ENCODE measurements at regions not wholly inside any gene's neighbourhood (a gene's known extent, or its start where the extent isn't known, plus 50 kb on each side); places are given as distances from the start of the nearest gene placed in this dataset.

GRCh38 chr1:209094384-209094783 lies 489.1 kb upstream of the CAMK1G start:
- Histone ChIP-seq H3K27ac (no peak overlapping the region), H3K27me3 (no peaks in the 10 kb centered on the region), H3K4me3 (no peak overlapping the region), H3K4me1 (peaks cover 0 to 10% (median 2%) of the 10 kb centered on the region in 4 donors), H3K36me3 (no peaks in the 10 kb centered on the region), H3K9me3 (no peaks in the 10 kb centered on the region)
- intact Hi-C loops (cut with DNase I; ENCODE audit: low total_unique reads) (no loop called here), in situ Hi-C loops (cut with MboI; ENCODE audit: low pct_ligation_motif_present in 1 of 4, low pct_unique_long_range_greater_than_20kb in 1 of 4, low sequenced_read_pairs in 3 of 4) (no loop called here)
- no peak for DNase-seq
- TF ChIP-seq, protein P1, sequence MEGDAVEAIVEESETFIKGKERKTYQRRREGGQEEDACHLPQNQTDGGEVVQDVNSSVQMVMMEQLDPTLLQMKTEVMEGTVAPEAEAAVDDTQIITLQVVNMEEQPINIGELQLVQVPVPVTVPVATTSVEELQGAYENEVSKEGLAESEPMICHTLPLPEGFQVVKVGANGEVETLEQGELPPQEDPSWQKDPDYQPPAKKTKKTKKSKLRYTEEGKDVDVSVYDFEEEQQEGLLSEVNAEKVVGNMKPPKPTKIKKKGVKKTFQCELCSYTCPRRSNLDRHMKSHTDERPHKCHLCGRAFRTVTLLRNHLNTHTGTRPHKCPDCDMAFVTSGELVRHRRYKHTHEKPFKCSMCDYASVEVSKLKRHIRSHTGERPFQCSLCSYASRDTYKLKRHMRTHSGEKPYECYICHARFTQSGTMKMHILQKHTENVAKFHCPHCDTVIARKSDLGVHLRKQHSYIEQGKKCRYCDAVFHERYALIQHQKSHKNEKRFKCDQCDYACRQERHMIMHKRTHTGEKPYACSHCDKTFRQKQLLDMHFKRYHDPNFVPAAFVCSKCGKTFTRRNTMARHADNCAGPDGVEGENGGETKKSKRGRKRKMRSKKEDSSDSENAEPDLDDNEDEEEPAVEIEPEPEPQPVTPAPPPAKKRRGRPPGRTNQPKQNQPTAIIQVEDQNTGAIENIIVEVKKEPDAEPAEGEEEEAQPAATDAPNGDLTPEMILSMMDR (IDR thresholded peaks at IDR 0.05): no peak
- TF ChIP-seq POLR2AphosphoS5 (IDR thresholded peaks at IDR 0.05) (no peak), POLR2A (IDR thresholded peaks at IDR 0.05) (no peak), EP300 (IDR thresholded peaks at IDR 0.05; ENCODE audit: low read depth) (no peak)

- WGBS, 2 donors (ENCODE audit: low coverage in 1 of 2): 38 to 53% methylated on average over 4 to 9 of the region's 9 CpGs
- H3K27me3 ChIP-seq: no peaks in the 10 kb centered on the region
- H3K9me3 ChIP-seq: no peaks in the 10 kb centered on the region
- H3K27ac ChIP-seq: no peak overlapping the region
- no peak for TF ChIP-seq POLR2AphosphoS5 (IDR thresholded peaks at IDR 0.05)
- TF ChIP-seq, protein P1 (IDR thresholded peaks at IDR 0.05): no peak
- TF ChIP-seq EP300 (IDR thresholded peaks at IDR 0.05; ENCODE audit: low read depth): no peak
- no peak for TF ChIP-seq POLR2A (IDR thresholded peaks at IDR 0.05)
- intact Hi-C loops (cut with DNase I; ENCODE audit: low total_unique reads): no loop called here
- no peak for DNase-seq
- in situ Hi-C loops (cut with MboI; ENCODE audit: low pct_ligation_motif_present in 1 of 4, low pct_unique_long_range_greater_than_20kb in 1 of 4, low sequenced_read_pairs in 3 of 4): no loop called here
- no peaks in the 10 kb centered on the region for H3K36me3 ChIP-seq
- no peak overlapping the region for H3K4me3 ChIP-seq
- H3K4me1 ChIP-seq: peaks cover 0 to 10% (median 2%) of the 10 kb centered on the region in 4 donors
Observed at GRCh38 chr1:209095627-209096595, 487.6 kb upstream of the CAMK1G start.

DNA sequence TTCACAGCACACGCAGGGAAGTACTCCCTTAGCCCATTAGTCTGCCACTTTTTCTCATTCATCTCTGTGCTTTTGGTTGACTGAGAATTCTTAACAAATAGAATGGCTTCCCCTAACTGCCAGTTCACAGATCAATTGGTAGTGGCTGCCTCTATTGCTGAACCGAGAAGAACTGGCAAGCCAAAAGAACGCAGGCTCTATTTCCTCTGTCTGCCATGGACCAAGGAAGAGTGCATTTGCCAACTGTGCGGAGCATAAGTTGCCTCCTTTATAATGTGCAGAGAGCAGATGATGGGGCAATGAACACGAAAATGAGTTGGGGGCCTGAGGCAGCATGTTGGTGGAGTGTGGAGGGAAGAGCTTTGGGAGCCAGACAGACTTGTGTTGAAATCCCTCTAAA lies 483.1 kb upstream of the CAMK1G start:
- 89 to 91% methylated on average over 5 of the region's 5 CpGs for WGBS, 2 donors (ENCODE audit: low coverage in 1 of 2)
- H3K4me1 ChIP-seq: peaks cover 0 to 10% (median 2%) of the 10 kb centered on the region in 4 donors
- H3K4me3 ChIP-seq: no peak overlapping the region
- H3K36me3 ChIP-seq: no peaks in the 10 kb centered on the region
- TF ChIP-seq POLR2A (IDR thresholded peaks at IDR 0.05) (no peak), POLR2AphosphoS5 (IDR thresholded peaks at IDR 0.05) (no peak), EP300 (IDR thresholded peaks at IDR 0.05; ENCODE audit: low read depth) (no peak)
- TF ChIP-seq, protein P1 (IDR thresholded peaks at IDR 0.05): no peak
- no peak overlapping the region for H3K27ac ChIP-seq
- intact Hi-C loops (cut with DNase I; ENCODE audit: low total_unique reads) (no loop called here), in situ Hi-C loops (cut with MboI; ENCODE audit: low pct_ligation_motif_present in 1 of 4, low pct_unique_long_range_greater_than_20kb in 1 of 4, low sequenced_read_pairs in 3 of 4) (no loop called here)
- H3K9me3 ChIP-seq: no peaks in the 10 kb centered on the region
- H3K27me3 ChIP-seq: no peaks in the 10 kb centered on the region
- no peak for DNase-seq

DNA sequence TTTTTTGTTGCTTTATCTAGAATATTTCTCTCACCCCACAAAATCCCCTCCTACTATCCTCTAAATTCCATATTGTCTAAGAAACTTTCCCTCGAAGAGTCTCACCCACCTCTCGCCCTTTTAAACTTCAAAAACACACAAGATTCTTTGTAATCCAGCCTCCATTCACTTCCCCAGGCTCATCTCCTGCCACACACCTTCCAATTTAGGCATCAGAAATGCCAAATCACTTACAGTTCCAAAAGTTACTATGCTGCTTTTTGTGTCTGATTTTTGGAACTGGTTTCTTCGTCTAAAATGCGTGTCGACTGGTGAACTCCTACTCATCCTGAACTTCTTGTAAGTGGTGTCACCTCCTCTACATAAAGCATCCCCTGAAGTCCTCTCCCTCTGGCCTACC lies 482.4 kb upstream of the CAMK1G start:
- in situ Hi-C loops (cut with MboI; ENCODE audit: low pct_ligation_motif_present in 1 of 4, low pct_unique_long_range_greater_than_20kb in 1 of 4, low sequenced_read_pairs in 3 of 4) (no loop called here), intact Hi-C loops (cut with DNase I; ENCODE audit: low total_unique reads) (no loop called here)
- no peak for TF ChIP-seq POLR2AphosphoS5 (IDR thresholded peaks at IDR 0.05)
- no peak for TF ChIP-seq EP300 (IDR thresholded peaks at IDR 0.05; ENCODE audit: low read depth)
- no peak for TF ChIP-seq POLR2A (IDR thresholded peaks at IDR 0.05)
- TF ChIP-seq, protein P1 (IDR thresholded peaks at IDR 0.05): no peak
- DNase-seq: no peak
- H3K9me3 ChIP-seq: no peaks in the 10 kb centered on the region
- no peak overlapping the region for H3K27ac ChIP-seq
- no peaks in the 10 kb centered on the region for H3K27me3 ChIP-seq
- no peak overlapping the region for H3K4me3 ChIP-seq
- H3K36me3 ChIP-seq: no peaks in the 10 kb centered on the region
- H3K4me1 ChIP-seq: peaks cover 0 to 11% (median 2%) of the 10 kb centered on the region in 4 donors
- 83 to 88% methylated on average over 5 of the region's 5 CpGs for WGBS, 2 donors (ENCODE audit: low coverage in 1 of 2)
